ENCODE measurements at regions not wholly inside any gene's neighbourhood (a gene's known extent, or its start where the extent isn't known, plus 50 kb on each side); places are given as distances from the start of the nearest gene placed in this dataset.

DNA sequence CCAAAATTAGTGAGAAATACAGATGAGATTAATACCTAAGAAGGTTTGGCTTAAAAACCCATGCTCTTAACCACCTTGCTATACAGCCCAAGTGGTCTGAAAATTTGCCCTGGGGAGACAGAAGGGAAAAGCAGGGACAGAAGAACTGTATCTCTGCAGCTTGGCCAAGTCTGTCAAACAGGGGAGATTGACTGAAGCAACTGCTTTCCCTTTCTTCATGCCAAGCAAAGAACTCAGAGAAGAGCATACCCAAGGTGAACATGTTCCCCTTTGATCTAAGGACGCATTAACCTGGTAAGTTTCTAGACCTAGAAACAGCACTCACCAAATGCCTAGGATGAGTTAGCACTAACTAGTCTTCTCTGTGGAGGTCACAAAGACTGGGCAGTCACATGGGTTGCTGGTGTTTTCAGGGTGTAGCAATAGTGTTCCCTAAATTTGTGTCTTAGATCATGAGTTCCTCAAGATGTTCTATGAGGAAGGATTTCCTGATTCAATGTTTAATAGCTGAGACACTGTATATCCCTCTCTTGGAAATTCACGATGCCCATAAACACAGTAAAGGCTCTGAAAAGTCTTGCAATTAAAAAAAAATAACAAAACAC is 75.6 kb upstream of the GRAMD1B start:
- no peaks in the 10 kb centered on the region for H3K4me1 ChIP-seq (ENCODE audit: insufficient read depth, low read length)
- no peak for ATAC-seq
- WGBS (ENCODE audit: low lambda C conversion rate) = 3% methylated on average over 1 of the region's 2 CpGs
- H4K20me1 ChIP-seq (ENCODE audit: insufficient read depth, low read length) = no peaks in the 10 kb centered on the region
- no peak for TF ChIP-seq GATAD2A (CRISPR knock-in tag; IDR thresholded peaks at IDR 0.05)
- TF ChIP-seq, protein P1, sequence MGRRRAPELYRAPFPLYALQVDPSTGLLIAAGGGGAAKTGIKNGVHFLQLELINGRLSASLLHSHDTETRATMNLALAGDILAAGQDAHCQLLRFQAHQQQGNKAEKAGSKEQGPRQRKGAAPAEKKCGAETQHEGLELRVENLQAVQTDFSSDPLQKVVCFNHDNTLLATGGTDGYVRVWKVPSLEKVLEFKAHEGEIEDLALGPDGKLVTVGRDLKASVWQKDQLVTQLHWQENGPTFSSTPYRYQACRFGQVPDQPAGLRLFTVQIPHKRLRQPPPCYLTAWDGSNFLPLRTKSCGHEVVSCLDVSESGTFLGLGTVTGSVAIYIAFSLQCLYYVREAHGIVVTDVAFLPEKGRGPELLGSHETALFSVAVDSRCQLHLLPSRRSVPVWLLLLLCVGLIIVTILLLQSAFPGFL (CRISPR knock-in tag; IDR thresholded peaks at IDR 0.05) = no peak
- H3K9ac ChIP-seq (ENCODE audit: insufficient read depth, low read depth, low read length) = no peak overlapping the region
- no peak overlapping the region for H3K4me2 ChIP-seq (ENCODE audit: low read depth, low read length)
- no peaks in the 10 kb centered on the region for H3K36me3 ChIP-seq (replicated peaks in 1 of 2; ENCODE audit: control insufficient read depth in 1 of 2, insufficient read depth in 2 of 2, low read length in 2 of 2)
- no peak overlapping the region for H3K4me3 ChIP-seq (replicated peaks in 1 of 3; ENCODE audit: insufficient read depth in 1 of 3, low read depth in 2 of 3, low read length in 3 of 3)
- intact Hi-C loops (cut with micrococcal nuclease; ENCODE audit: unreplicated experiment) (no loop called here), in situ Hi-C loops (cut with HindIII; ENCODE audit: extremely low pct_ligation_motif_present, low pct_unique_long_range_greater_than_20kb) (no loop called here)
- BruUV-seq (replicated peaks) = no TSS peak
- H3K27me3 ChIP-seq (ENCODE audit: control insufficient read depth in 1 of 2, insufficient read depth in 2 of 2, low read length in 2 of 2) = peaks cover 2 to 46% of the 10 kb centered on the region in 2 experiments; a peak in 3 of 5 replicates
- DNase-seq (ENCODE audit: low spot score) = no peak
- H3K27ac ChIP-seq (ENCODE audit: extremely low read length, insufficient read depth, low read length) = no peak overlapping the region
- POLR2A ChIA-PET = no interaction called here
- CTCF ChIA-PET (ENCODE audit: low intra/inter-chr PET ratio, low total read pairs) = no interaction called here
- FAIRE-seq = no peak
- no peaks in the 10 kb centered on the region for H3K79me2 ChIP-seq (ENCODE audit: insufficient read depth, low read length)
- no peaks in the 10 kb centered on the region for H3K9me3 ChIP-seq (ENCODE audit: low read length)
- H2AFZ ChIP-seq (ENCODE audit: low read length) = no peak overlapping the region

GRCh38 chr11:123351375-123351774 is 78.7 kb upstream of the GRAMD1B start:
- Histone ChIP-seq H3K4me3 (replicated peaks in 1 of 3; ENCODE audit: insufficient read depth in 1 of 3, low read depth in 2 of 3, low read length in 3 of 3) (no peak overlapping the region), H3K79me2 (ENCODE audit: insufficient read depth, low read length) (no peaks in the 10 kb centered on the region), H4K20me1 (ENCODE audit: insufficient read depth, low read length) (no peaks in the 10 kb centered on the region), H3K36me3 (replicated peaks in 1 of 2; ENCODE audit: control insufficient read depth in 1 of 2, insufficient read depth in 2 of 2, low read length in 2 of 2) (no peaks in the 10 kb centered on the region), H3K9me3 (ENCODE audit: low read length) (no peaks in the 10 kb centered on the region), H3K27ac (ENCODE audit: extremely low read length, insufficient read depth, low read length) (no peak overlapping the region), H3K9ac (ENCODE audit: insufficient read depth, low read depth, low read length) (no peak overlapping the region), H3K27me3 (ENCODE audit: control insufficient read depth in 1 of 2, insufficient read depth in 2 of 2, low read length in 2 of 2) (peaks cover 0 to 21% of the 10 kb centered on the region in 2 experiments; a peak in 2 of 5 replicates), H2AFZ (ENCODE audit: low read length) (no peak overlapping the region), H3K4me1 (ENCODE audit: insufficient read depth, low read length) (no peaks in the 10 kb centered on the region), H3K4me2 (ENCODE audit: low read depth, low read length) (no peak overlapping the region)
- in situ Hi-C loops (cut with HindIII; ENCODE audit: extremely low pct_ligation_motif_present, low pct_unique_long_range_greater_than_20kb) (no loop called here), intact Hi-C loops (cut with micrococcal nuclease; ENCODE audit: unreplicated experiment) (no loop called here)
- DNase-seq (ENCODE audit: low spot score) = no peak
- ATAC-seq = no peak
- WGBS (ENCODE audit: low lambda C conversion rate) = 24% methylated on average over 3 of the region's 6 CpGs
- ChIA-PET POLR2A (no interaction called here), CTCF (ENCODE audit: low intra/inter-chr PET ratio, low total read pairs) (no interaction called here)
- BruUV-seq (replicated peaks) = no TSS peak
- FAIRE-seq = no peak
- TF ChIP-seq MTF1 (CRISPR knock-in tag; IDR thresholded peaks at IDR 0.05) (no peak), ZNF367 (CRISPR knock-in tag; IDR thresholded peaks at IDR 0.05; ENCODE audit: borderline replicate concordance) (no peak), ZNF256 (CRISPR knock-in tag; conservative IDR thresholded peaks at IDR 0.05) (no peak), ZMYM4 (CRISPR knock-in tag; IDR thresholded peaks at IDR 0.05) (no peak)

Data from HepG2 (cell line).